Prostate gland (tissue), 2 donors: ENCODE measurements at regions not wholly inside any gene's neighbourhood (a gene's known extent, or its start where the extent isn't known, plus 50 kb on each side); places are given as distances from the start of the nearest gene placed in this dataset.
"Not testable (repeated sequence)": the region's sequence is repeated elsewhere in the genome, so short reads cannot be mapped to it uniquely, and the experiment has no call there.

Source experiments
- CTCF ChIP-seq, 4 experiments: fragments of 200-600 bp in 2 of 4; fragments of 450-650 bp in 2 of 4; sonication (generic) in 2 of 4; IDR thresholded peaks; 1 replicate in 3 of 4; 2 replicates in 1 of 4; pipeline ENCODE4 v1.5.1; 2016 to 2019; ENCODE audit warnings: antibody characterized with exemption in 4 of 4, mild to moderate bottlenecking in 2 of 4, moderate library complexity in 2 of 4
- POLR2A ChIP-seq: fragments of 450-650 bp; IDR thresholded peaks from one replicate; pipeline ENCODE4 v1.6.1; 2016; ENCODE audit warnings: antibody characterized with exemption, mild to moderate bottlenecking
- POLR2AphosphoS5 ChIP-seq: sonication (generic); formaldehyde crosslinking; IDR thresholded peaks from one replicate; pipeline ENCODE4 v1.6.1; 2017; ENCODE audit warnings: antibody characterized with exemption

- not testable (repeated sequence) for TF ChIP-seq POLR2A; CTCF (IDR thresholded peaks at IDR 0.05); POLR2AphosphoS5
These were observed 220.8 kb upstream of the BRINP3 start for GRCh38 chr1:190698488-190698887.
